Endothelial cell (in vitro differentiated cells): ENCODE measurements at regions not wholly inside any gene's neighbourhood (a gene's known extent, or its start where the extent isn't known, plus 50 kb on each side); places are given as distances from the start of the nearest gene placed in this dataset.

Source experiments
- DNase-seq: peaks from one replicate; pipeline ENCODE4 v3.0.0; 2021; ENCODE audit warnings: low spot score
- H3K27ac Mint-ChIP-seq: one replicate; pipeline ENCODE4 v1.8.0; 2021; ENCODE audit warnings: mixed read lengths, inconsistent platforms; ENCODE audit not compliant: unreplicated experiment
- H3K27me3 Mint-ChIP-seq: one replicate; pipeline ENCODE4 v1.8.0; 2021; ENCODE audit warnings: mild to moderate bottlenecking, moderate library complexity, mixed read lengths, inconsistent platforms; ENCODE audit not compliant: unreplicated experiment
- H3K36me3 Mint-ChIP-seq: one replicate; pipeline ENCODE4 v1.8.0; 2021; ENCODE audit warnings: mild to moderate bottlenecking, low read depth, mixed read lengths, inconsistent platforms; ENCODE audit not compliant: unreplicated experiment
- H3K4me1 Mint-ChIP-seq: one replicate; pipeline ENCODE4 v1.8.0; 2021; ENCODE audit warnings: mild to moderate bottlenecking, mixed read lengths, inconsistent platforms; ENCODE audit not compliant: unreplicated experiment
- H3K4me3 Mint-ChIP-seq: one replicate; pipeline ENCODE4 v1.8.0; 2021; ENCODE audit warnings: mild to moderate bottlenecking, mixed read lengths, inconsistent platforms; ENCODE audit not compliant: unreplicated experiment
- H3K9me3 Mint-ChIP-seq: one replicate; pipeline ENCODE4 v1.8.0; 2021; ENCODE audit warnings: mixed read lengths, inconsistent platforms; ENCODE audit not compliant: unreplicated experiment
- TF ChIP-seq, protein P1 (sequence below): fragments of 200-600 bp; sonication (generic); IDR thresholded peaks from one replicate; pipeline ENCODE4 v1.5.0; 2021; ENCODE audit warnings: antibody characterized with exemption; ENCODE audit not compliant: unreplicated experiment

DNA sequence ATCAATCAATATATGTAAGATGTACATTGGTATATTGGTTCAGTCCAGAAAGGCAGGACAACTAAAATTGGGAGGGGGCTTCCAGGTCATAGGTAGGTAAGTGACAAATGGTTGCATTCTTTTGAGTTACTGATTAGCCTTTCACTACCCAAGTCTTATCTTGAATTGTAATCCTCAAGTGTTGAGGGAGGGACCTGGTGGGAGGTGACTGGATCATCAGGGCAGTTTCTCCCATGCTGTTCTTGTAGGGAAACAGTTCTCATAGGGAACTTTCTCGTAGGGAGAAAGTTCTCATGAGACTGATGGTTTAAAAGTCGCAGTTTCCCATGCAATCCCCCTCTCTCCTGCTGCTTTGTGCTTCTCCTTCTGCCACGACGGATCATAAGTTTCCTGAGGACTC, 809.2 kb downstream of the KCNT2 start:
- Mint-ChIP-seq H3K9me3 (no peaks in the 10 kb centered on the region), H3K27me3 (no peaks in the 10 kb centered on the region), H3K36me3 (no peaks in the 10 kb centered on the region), H3K27ac (no peak overlapping the region), H3K4me1 (no peaks in the 10 kb centered on the region), H3K4me3 (no peak overlapping the region)
- TF ChIP-seq, protein P1, sequence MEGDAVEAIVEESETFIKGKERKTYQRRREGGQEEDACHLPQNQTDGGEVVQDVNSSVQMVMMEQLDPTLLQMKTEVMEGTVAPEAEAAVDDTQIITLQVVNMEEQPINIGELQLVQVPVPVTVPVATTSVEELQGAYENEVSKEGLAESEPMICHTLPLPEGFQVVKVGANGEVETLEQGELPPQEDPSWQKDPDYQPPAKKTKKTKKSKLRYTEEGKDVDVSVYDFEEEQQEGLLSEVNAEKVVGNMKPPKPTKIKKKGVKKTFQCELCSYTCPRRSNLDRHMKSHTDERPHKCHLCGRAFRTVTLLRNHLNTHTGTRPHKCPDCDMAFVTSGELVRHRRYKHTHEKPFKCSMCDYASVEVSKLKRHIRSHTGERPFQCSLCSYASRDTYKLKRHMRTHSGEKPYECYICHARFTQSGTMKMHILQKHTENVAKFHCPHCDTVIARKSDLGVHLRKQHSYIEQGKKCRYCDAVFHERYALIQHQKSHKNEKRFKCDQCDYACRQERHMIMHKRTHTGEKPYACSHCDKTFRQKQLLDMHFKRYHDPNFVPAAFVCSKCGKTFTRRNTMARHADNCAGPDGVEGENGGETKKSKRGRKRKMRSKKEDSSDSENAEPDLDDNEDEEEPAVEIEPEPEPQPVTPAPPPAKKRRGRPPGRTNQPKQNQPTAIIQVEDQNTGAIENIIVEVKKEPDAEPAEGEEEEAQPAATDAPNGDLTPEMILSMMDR, result no peak
- no peak for DNase-seq

- no peaks in the 10 kb centered on the region for H3K36me3 Mint-ChIP-seq
- TF ChIP-seq, protein P1, result no peak
- no peaks in the 10 kb centered on the region for H3K9me3 Mint-ChIP-seq
- H3K27ac Mint-ChIP-seq, result no peak overlapping the region
- no peak overlapping the region for H3K4me3 Mint-ChIP-seq
- DNase-seq, result no peak
- peaks cover 2% of the 10 kb centered on the region for H3K27me3 Mint-ChIP-seq
- H3K4me1 Mint-ChIP-seq, result no peaks in the 10 kb centered on the region
Measured at GRCh38 chr1:195794225-195794624, 814.0 kb downstream of the KCNT2 start.

- Mint-ChIP-seq H3K4me1 (no peaks in the 10 kb centered on the region), H3K4me3 (no peak overlapping the region), H3K36me3 (no peaks in the 10 kb centered on the region), H3K9me3 (no peaks in the 10 kb centered on the region), H3K27ac (no peak overlapping the region), H3K27me3 (peaks cover 2% of the 10 kb centered on the region)
- TF ChIP-seq, protein P1, result no peak
- no peak for DNase-seq
Measured at GRCh38 chr1:195791796-195792195, 816.4 kb downstream of the KCNT2 start.

- no peaks in the 10 kb centered on the region for H3K4me1 Mint-ChIP-seq
- H3K27me3 Mint-ChIP-seq, result peaks cover 2% of the 10 kb centered on the region
- TF ChIP-seq, protein P1, result no peak
- no peak overlapping the region for H3K27ac Mint-ChIP-seq
- H3K9me3 Mint-ChIP-seq, result no peaks in the 10 kb centered on the region
- H3K36me3 Mint-ChIP-seq, result no peaks in the 10 kb centered on the region
- DNase-seq, result no peak
- no peak overlapping the region for H3K4me3 Mint-ChIP-seq
Measured at GRCh38 chr1:195790514-195791168, 817.6 kb downstream of the KCNT2 start.

DNA sequence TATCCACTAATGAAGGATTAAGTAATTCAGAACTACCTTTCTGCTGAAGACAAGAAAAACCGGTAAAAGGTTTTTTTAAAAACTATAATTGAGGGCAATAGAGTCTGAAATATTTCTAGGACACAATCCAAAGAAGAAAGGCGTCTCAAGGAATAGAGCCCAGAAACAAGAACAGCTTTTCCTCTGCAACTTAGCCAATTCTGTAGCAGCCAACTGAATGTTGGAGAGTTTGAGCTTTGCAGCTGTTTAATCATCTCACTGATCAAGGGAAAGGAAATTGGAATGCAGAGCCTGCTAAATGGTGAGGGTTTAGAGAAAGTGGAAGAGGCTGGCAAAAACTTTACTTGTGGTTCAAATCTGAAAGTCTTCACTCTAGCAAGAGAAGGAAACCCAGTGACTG, 818.9 kb downstream of the KCNT2 start:
- no peak overlapping the region for H3K27ac Mint-ChIP-seq
- H3K4me1 Mint-ChIP-seq, result no peaks in the 10 kb centered on the region
- H3K27me3 Mint-ChIP-seq, result peaks cover 2% of the 10 kb centered on the region
- no peaks in the 10 kb centered on the region for H3K36me3 Mint-ChIP-seq
- no peak for DNase-seq
- no peaks in the 10 kb centered on the region for H3K9me3 Mint-ChIP-seq
- H3K4me3 Mint-ChIP-seq, result no peak overlapping the region
- TF ChIP-seq, protein P1, result no peak
